Endothelial cell of umbilical vein (primary cell): ENCODE measurements at regions not wholly inside any gene's neighbourhood (a gene's known extent, or its start where the extent isn't known, plus 50 kb on each side); places are given as distances from the start of the nearest gene placed in this dataset.

Experiments
- BruUV-seq: library from RNA; stranded (reverse); fragments of 400-500 nt; replicated peaks from 2 replicates; lab custom pipeline; 2021; lab: Mats Ljungman, UMichigan
- CTCF ChIA-PET: fragments of 300-600, 350-600 bp; sonication (Branson Sonifier 250); formaldehyde crosslinking; loops from one replicate; lab custom pipeline; 2021; ENCODE audit warnings: antibody characterized with exemption, inconsistent platforms; lab: Charles Lee
- POLR2A ChIA-PET: fragments of 300-600, 350-600 bp; sonication (Branson Sonifier 250); formaldehyde crosslinking; loops from one replicate; lab custom pipeline; 2021; ENCODE audit warnings: antibody characterized with exemption, inconsistent platforms; lab: Charles Lee
- DNase-seq: peaks from one replicate; pipeline ENCODE4 v3.0.0-alpha.2; 2011; ENCODE audit warnings: low read depth, low spot score
- FAIRE-seq: peaks from 2 replicates; lab custom pipeline; 2011; peaks lifted over from hg19 to GRCh38; lab: Jason Lieb, UNC
- H2AFZ ChIP-seq: 2 replicates; pipeline ENCODE4 v1.6.0; 2012; ENCODE audit warnings: low read depth, low read length, control low read depth, inconsistent platforms
- H3K27ac ChIP-seq: 2 replicates; pipeline ENCODE4 v1.5.1; 2011; ENCODE audit warnings: low read depth, mild to moderate bottlenecking, control low read depth, low read length, moderate library complexity; ENCODE audit not compliant: insufficient read depth
- H3K27me3 ChIP-seq, 2 experiments: 2 replicates each; pipeline versions ENCODE4 v1.6.0 to v1.6.1; 2011; ENCODE audit warnings: low read length in 2 of 2, mixed read lengths in 1 of 2; ENCODE audit not compliant: control insufficient read depth in 2 of 2, insufficient read depth in 2 of 2
- H3K36me3 ChIP-seq, 2 experiments: 2 replicates in 1 of 2; 3 replicates in 1 of 2; pipeline ENCODE4 v1.5.1; 2011; ENCODE audit warnings: low read length in 2 of 2, mild to moderate bottlenecking in 1 of 2, moderate library complexity in 1 of 2; ENCODE audit not compliant: control insufficient read depth in 2 of 2, insufficient read depth in 2 of 2; ENCODE audit errors: extremely low read depth in 1 of 2
- H3K4me1 ChIP-seq: 3 replicates; pipeline ENCODE4 v1.5.1; 2011; ENCODE audit warnings: mild to moderate bottlenecking, low read length; ENCODE audit not compliant: control insufficient read depth, insufficient read depth; ENCODE audit errors: extremely low read depth
- H3K4me2 ChIP-seq: 2 replicates; pipeline ENCODE4 v1.6.1; 2011; ENCODE audit warnings: low read length, control low read depth, mixed read lengths; ENCODE audit not compliant: insufficient read depth
- H3K4me3 ChIP-seq, 3 experiments: fragments of 200-600 bp in 1 of 3; sonication (generic), shearing (Covaris generic) in 1 of 3; replicated peaks in 1 of 3; 2 replicates each; pipeline ENCODE4 v1.5.1; 2011 to 2016; ENCODE audit warnings: control low read depth in 3 of 3, low read length in 3 of 3, mild to moderate bottlenecking in 2 of 3, inconsistent platforms in 1 of 3, low read depth in 1 of 3, moderate library complexity in 1 of 3; ENCODE audit not compliant: insufficient read depth in 1 of 3
- H3K79me2 ChIP-seq: 2 replicates; pipeline ENCODE4 v1.6.0; 2012; ENCODE audit warnings: low read length, inconsistent platforms; ENCODE audit not compliant: control insufficient read depth, insufficient read depth
- H3K9ac ChIP-seq: replicated peaks from 2 replicates; pipeline ENCODE3; 2011; ENCODE audit warnings: low read length, control low read depth; ENCODE audit not compliant: insufficient read depth; ENCODE audit errors: extremely low read depth
- H3K9me1 ChIP-seq: replicated peaks from 3 replicates; pipeline ENCODE4 v1.6.0; 2011; ENCODE audit warnings: mild to moderate bottlenecking, low read length; ENCODE audit not compliant: control insufficient read depth, insufficient read depth; ENCODE audit errors: extremely low read depth
- H3K9me3 ChIP-seq: replicated peaks from 2 replicates; pipeline ENCODE4 v1.5.1; 2012; ENCODE audit warnings: low read length, inconsistent platforms; ENCODE audit not compliant: control insufficient read depth, insufficient read depth
- H4K20me1 ChIP-seq: replicated peaks from 2 replicates; pipeline ENCODE3; 2011; ENCODE audit warnings: mild to moderate bottlenecking, low read length; ENCODE audit not compliant: control insufficient read depth, insufficient read depth; ENCODE audit errors: extremely low read depth
- CTCF ChIP-seq, 2 donors: IDR thresholded peaks; 1 replicate in 1 of 2; 2 replicates in 1 of 2; pipeline ENCODE4 v1.5.1; 2011; ENCODE audit warnings: low read length in 2 of 2, mild to moderate bottlenecking in 2 of 2, moderate library complexity in 2 of 2, control low read depth in 1 of 2, inconsistent platforms in 1 of 2, low read depth in 1 of 2; ENCODE audit not compliant: insufficient read depth in 1 of 2; ENCODE audit errors: extremely low read depth in 1 of 2
- EZH2 ChIP-seq: IDR thresholded peaks from 2 replicates; pipeline ENCODE4 v1.6.1; 2012; ENCODE audit warnings: borderline replicate concordance, low read depth, mild to moderate bottlenecking, moderate library complexity, low read length, inconsistent platforms; ENCODE audit not compliant: severe bottlenecking
- FOS ChIP-seq: IDR thresholded peaks from 2 replicates; pipeline ENCODE4 v1.6.1; 2011; ENCODE audit warnings: mild to moderate bottlenecking, low read length, moderate library complexity, borderline replicate concordance; ENCODE audit not compliant: insufficient read depth
- GATA2 ChIP-seq: IDR thresholded peaks from 2 replicates; pipeline ENCODE4 v1.7.0; 2011; ENCODE audit warnings: low read depth, mild to moderate bottlenecking, moderate library complexity, mixed read lengths, low read length; ENCODE audit not compliant: insufficient read length, insufficient read depth
- JUN ChIP-seq: IDR thresholded peaks from 2 replicates; pipeline ENCODE4 v1.6.1; 2011; ENCODE audit warnings: borderline replicate concordance, low read depth; ENCODE audit not compliant: insufficient read length, insufficient read depth
- MAX ChIP-seq: IDR thresholded peaks from 2 replicates; pipeline ENCODE4 v1.6.1; 2011; ENCODE audit not compliant: insufficient read depth, insufficient read length
- MYC ChIP-seq: IDR thresholded peaks from one replicate; pipeline ENCODE4 v1.6.1; 2011; ENCODE audit warnings: mild to moderate bottlenecking, low read depth, low read length
- POLR2A ChIP-seq: IDR thresholded peaks from 2 replicates; pipeline ENCODE4 v1.6.1; 2012; ENCODE audit warnings: low read depth, mild to moderate bottlenecking, control low read depth, low read length
- POLR2AphosphoS5 ChIP-seq: IDR thresholded peaks from 2 replicates; pipeline ENCODE4 v1.6.1; 2012; ENCODE audit warnings: low read depth, mild to moderate bottlenecking, control low read depth, low read length, moderate library complexity; ENCODE audit not compliant: insufficient read depth
- dilution Hi-C: fragments of 300-500 bp; cut with MboI; formaldehyde crosslinking; loops from one replicate; pipeline ENCODE4 v1.15.0; 2019; ENCODE audit warnings: low sequenced_read_pairs; ENCODE audit not compliant: extremely low pct_ligation_motif_present
- intact Hi-C: fragments of 100-400 bp; cut with micrococcal nuclease; formaldehyde crosslinking; loops from one replicate; pipeline ENCODE4 v1.10.0; 2022

GRCh38 chr4:180696460-180697092, 1546.6 kb upstream of the TENM3 start:
- intact Hi-C loops: no loop called here
- no peak overlapping the region for H3K4me2 ChIP-seq

More at GRCh38 chr4:180696460-180697092, 1546.6 kb upstream of the TENM3 start:
- Histone ChIP-seq H3K36me3 (no peaks in the 10 kb centered on the region), H2AFZ (no peak overlapping the region), H3K9me1 (no peaks in the 10 kb centered on the region), H3K9me3 (peaks cover 3% of the 10 kb centered on the region), H3K4me3 (no peak overlapping the region), H4K20me1 (no peaks in the 10 kb centered on the region), H3K79me2 (no peaks in the 10 kb centered on the region), H3K27me3 (no peaks in the 10 kb centered on the region), H3K27ac (no peak overlapping the region), H3K4me1 (no peaks in the 10 kb centered on the region), H3K9ac (no peak overlapping the region)
- BruUV-seq: no TSS peak
- CTCF ChIA-PET: no interaction called here
- dilution Hi-C loops: no loop called here
- TF ChIP-seq EZH2: no peak
- no peak for TF ChIP-seq MAX
- TF ChIP-seq GATA2: no peak
- TF ChIP-seq FOS: no peak
- no peak for TF ChIP-seq CTCF (IDR thresholded peaks at IDR 0.05; ENCODE audit: extremely low read depth in 1 of 2, insufficient read depth in 1 of 2, low read depth in 1 of 2, low read length in 2 of 2)
- TF ChIP-seq POLR2AphosphoS5: no peak
- TF ChIP-seq POLR2A: no peak
- no peak for TF ChIP-seq MYC
- TF ChIP-seq JUN: no peak
- FAIRE-seq: no peak
- DNase-seq: no peak
- POLR2A ChIA-PET: no interaction called here
